Gastrocnemius medialis (tissue), 4 donors: ENCODE measurements at regions not wholly inside any gene's neighbourhood (a gene's known extent, or its start where the extent isn't known, plus 50 kb on each side); places are given as distances from the start of the nearest gene placed in this dataset.

Experiments
- ATAC-seq, 2 donors: fragments of 150-250 bp; one replicate each; pipeline ENCODE4 v1.9.1; 2016
- DNase-seq, 2 donors: peaks; one replicate each; pipeline ENCODE4 v3.0.0-alpha.2; 2019
- H3K27ac ChIP-seq, 4 donors: fragments of 200-600 bp; sonication (generic); 1 replicate in 1 of 4; 2 replicates in 3 of 4; pipeline ENCODE4 v1.5.1; 2016 to 2018; ENCODE audit warnings: mild to moderate bottlenecking in 2 of 4, moderate library complexity in 1 of 4
- H3K27me3 ChIP-seq, 3 donors: fragments of 200-600 bp; sonication (generic) in 2 of 3; 1 replicate in 1 of 3; 2 replicates in 2 of 3; pipeline versions ENCODE4 v1.5.1 to v1.6.0; 2016 to 2019; ENCODE audit warnings: mild to moderate bottlenecking in 1 of 3, moderate library complexity in 1 of 3
- H3K36me3 ChIP-seq, 2 donors: fragments of 200-600 bp; sonication (generic) in 1 of 2; one replicate each; pipeline ENCODE4 v1.5.1; 2017 to 2018
- H3K4me1 ChIP-seq, 2 donors: fragments of 200-600 bp; sonication (generic) in 1 of 2; one replicate each; pipeline ENCODE4 v1.5.1; 2016 to 2017; ENCODE audit warnings: mild to moderate bottlenecking in 2 of 2
- H3K4me3 ChIP-seq, 4 donors: fragments of 200-600 bp; sonication (generic) in 3 of 4; 1 replicate in 1 of 4; 2 replicates in 3 of 4; pipeline ENCODE4 v1.5.1; 2016 to 2019; ENCODE audit warnings: mild to moderate bottlenecking in 2 of 4
- H3K9me3 ChIP-seq, 3 donors: fragments of 200-600 bp; sonication (generic) in 2 of 3; 1 replicate in 1 of 3; 2 replicates in 2 of 3; pipeline ENCODE4 v1.5.1; 2016 to 2019
- POLR2A ChIP-seq, 2 donors: fragments of 450-650 bp; IDR thresholded peaks; one replicate each; pipeline ENCODE4 v1.6.1; 2017; ENCODE audit warnings: antibody characterized with exemption in 2 of 2, mild to moderate bottlenecking in 2 of 2, moderate library complexity in 2 of 2
- in situ Hi-C, 4 donors: fragments of 200-750 bp; cut with MboI; loops; one replicate each; pipeline versions ENCODE4 v1.15.0 to v1.8.0; 2017; ENCODE audit warnings: low sequenced_read_pairs in 4 of 4
- intact Hi-C: fragments of 100-400 bp; cut with DNase I; formaldehyde crosslinking; loops from one replicate; pipeline ENCODE4 v1.15.1; 2023; ENCODE audit warnings: low total_unique reads
- TF ChIP-seq, protein P1 (sequence below), 5 experiments: fragments of 450-650 bp in 3 of 5; fragments of 200-600 bp in 2 of 5; sonication (generic) in 2 of 5; IDR thresholded peaks in 4 of 5; conservative IDR thresholded peaks in 1 of 5; 1 replicate in 4 of 5; 2 replicates in 1 of 5; pipeline ENCODE4 v1.5.1; 2016 to 2019; ENCODE audit warnings: antibody characterized with exemption in 5 of 5, mild to moderate bottlenecking in 3 of 5, moderate library complexity in 3 of 5

DNA sequence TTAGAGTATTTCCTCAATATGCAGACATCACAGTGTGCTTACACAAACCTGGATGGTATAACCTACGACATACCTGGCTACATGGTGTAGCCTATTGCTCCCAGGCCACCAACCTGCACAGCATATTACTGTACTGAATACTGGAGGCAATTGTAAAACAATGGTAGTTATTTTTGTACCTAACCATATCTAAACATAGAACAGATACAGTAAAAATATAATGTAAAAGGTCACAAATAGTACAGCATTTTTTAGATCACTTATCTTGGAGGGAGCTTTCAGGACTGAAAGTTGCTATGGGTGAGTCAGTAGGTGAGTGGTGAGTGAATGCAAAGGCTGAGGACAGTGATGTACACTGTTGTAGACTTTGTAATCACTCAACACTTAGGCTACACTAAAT lies 492.3 kb downstream of the MRPL39 start:
- no peak for TF ChIP-seq POLR2A (IDR thresholded peaks at IDR 0.05)
- TF ChIP-seq, protein P1, sequence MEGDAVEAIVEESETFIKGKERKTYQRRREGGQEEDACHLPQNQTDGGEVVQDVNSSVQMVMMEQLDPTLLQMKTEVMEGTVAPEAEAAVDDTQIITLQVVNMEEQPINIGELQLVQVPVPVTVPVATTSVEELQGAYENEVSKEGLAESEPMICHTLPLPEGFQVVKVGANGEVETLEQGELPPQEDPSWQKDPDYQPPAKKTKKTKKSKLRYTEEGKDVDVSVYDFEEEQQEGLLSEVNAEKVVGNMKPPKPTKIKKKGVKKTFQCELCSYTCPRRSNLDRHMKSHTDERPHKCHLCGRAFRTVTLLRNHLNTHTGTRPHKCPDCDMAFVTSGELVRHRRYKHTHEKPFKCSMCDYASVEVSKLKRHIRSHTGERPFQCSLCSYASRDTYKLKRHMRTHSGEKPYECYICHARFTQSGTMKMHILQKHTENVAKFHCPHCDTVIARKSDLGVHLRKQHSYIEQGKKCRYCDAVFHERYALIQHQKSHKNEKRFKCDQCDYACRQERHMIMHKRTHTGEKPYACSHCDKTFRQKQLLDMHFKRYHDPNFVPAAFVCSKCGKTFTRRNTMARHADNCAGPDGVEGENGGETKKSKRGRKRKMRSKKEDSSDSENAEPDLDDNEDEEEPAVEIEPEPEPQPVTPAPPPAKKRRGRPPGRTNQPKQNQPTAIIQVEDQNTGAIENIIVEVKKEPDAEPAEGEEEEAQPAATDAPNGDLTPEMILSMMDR (IDR thresholded peaks at IDR 0.05 in 4 of 5, conservative IDR thresholded peaks at IDR 0.05 in 1 of 5), result no peak
- Histone ChIP-seq H3K4me1 (no peaks in the 10 kb centered on the region), H3K27ac (no peak overlapping the region), H3K36me3 (no peaks in the 10 kb centered on the region), H3K4me3 (no peak overlapping the region), H3K9me3 (no peaks in the 10 kb centered on the region), H3K27me3 (no peaks in the 10 kb centered on the region)
- in situ Hi-C loops, result no loop called here
- DNase-seq, result no peak
- ATAC-seq, result no peak
- intact Hi-C loops, result no loop called here

DNA sequence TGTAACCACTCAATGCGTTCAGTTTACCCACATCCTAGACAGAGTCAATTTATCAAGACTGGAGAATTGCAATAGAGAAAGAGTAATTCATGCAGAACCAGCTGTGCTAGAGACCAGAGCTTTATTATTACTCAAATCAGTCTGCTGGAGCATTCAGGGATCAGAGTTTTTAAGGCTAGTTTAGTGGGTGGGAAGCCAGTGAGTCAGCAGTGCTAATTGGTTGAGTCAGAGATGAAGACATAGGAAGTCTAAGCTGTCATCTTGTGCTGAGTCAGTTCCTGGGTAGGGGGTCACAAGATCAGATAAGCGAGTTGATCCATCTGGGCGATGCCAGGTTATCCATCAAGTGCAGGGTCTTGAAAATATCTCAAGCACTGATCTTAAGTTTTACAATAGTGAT lies 499.6 kb downstream of the MRPL39 start:
- no peaks in the 10 kb centered on the region for H3K9me3 ChIP-seq
- intact Hi-C loops, result no loop called here
- ATAC-seq (no peak), DNase-seq (no peak)
- no peaks in the 10 kb centered on the region for H3K36me3 ChIP-seq
- TF ChIP-seq, protein P1 (IDR thresholded peaks at IDR 0.05 in 4 of 5, conservative IDR thresholded peaks at IDR 0.05 in 1 of 5), result no peak
- TF ChIP-seq POLR2A (IDR thresholded peaks at IDR 0.05), result no peak
- H3K27ac ChIP-seq, result no peak overlapping the region
- no peak overlapping the region for H3K4me3 ChIP-seq
- H3K27me3 ChIP-seq, result no peaks in the 10 kb centered on the region
- H3K4me1 ChIP-seq, result no peaks in the 10 kb centered on the region
- in situ Hi-C loops, result no loop called here

DNA sequence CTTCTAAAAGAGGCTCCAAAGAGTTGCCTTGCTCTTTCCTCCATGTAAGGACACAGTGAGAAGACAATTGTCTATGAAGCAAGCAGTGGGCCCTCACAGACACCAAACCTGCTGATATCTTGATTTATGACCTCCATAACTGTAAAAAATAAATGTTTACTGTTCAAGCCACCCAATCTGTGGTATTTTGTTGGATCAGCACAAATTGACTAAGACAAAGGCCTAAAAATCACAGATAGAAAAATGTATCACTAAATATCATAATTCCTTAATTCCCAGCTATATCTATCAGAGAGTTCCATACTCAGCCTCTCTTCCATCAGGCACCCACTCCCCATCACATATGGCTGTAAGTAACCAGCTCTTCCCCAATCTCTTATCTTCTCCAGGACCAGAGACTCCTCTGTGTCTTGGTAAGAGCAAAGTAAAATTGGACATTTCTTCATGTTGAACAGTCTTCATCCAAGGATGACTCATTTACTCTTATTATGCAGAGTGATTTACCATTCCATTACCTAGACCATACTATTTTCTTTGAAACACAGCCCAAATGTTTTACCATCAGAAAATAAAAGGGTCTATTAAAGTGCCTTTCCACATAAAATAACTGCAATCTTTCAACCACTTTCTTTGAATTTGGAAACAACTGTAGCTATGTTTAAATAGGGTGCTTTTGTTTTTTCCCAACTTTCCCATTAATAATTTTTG lies 503.6 kb downstream of the MRPL39 start:
- DNase-seq (no peak), ATAC-seq (no peak)
- Histone ChIP-seq H3K9me3 (no peaks in the 10 kb centered on the region), H3K36me3 (no peaks in the 10 kb centered on the region), H3K27me3 (no peaks in the 10 kb centered on the region), H3K4me1 (no peaks in the 10 kb centered on the region), H3K27ac (no peak overlapping the region), H3K4me3 (no peak overlapping the region)
- no peak for TF ChIP-seq POLR2A (IDR thresholded peaks at IDR 0.05)
- TF ChIP-seq, protein P1 (IDR thresholded peaks at IDR 0.05 in 4 of 5, conservative IDR thresholded peaks at IDR 0.05 in 1 of 5), result no peak
- in situ Hi-C loops, result no loop called here
- intact Hi-C loops, result no loop called here

DNA sequence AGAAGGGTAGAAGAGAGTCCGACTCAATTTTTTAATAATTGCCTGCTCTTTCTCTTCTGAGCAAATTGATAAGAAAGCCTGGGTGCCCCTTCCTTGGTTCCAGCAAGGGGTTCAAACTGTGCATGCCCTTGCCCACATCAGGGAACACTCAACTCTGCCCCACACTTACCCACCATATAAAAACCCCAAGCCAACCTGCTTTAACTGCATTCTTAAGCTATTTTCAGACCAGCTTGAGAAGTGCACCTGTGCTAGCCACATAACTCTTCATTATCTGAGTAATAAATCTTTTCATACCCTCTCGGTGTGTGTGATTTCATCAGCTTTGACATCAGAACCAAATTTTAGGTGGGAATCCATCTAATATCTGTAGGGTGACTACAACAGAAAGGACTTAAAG lies 509.6 kb downstream of the MRPL39 start:
- in situ Hi-C loops, result no loop called here
- no peak overlapping the region for H3K27ac ChIP-seq

More for the DNA sequence above, 509.6 kb downstream of the MRPL39 start:
- H3K36me3 ChIP-seq, result no peaks in the 10 kb centered on the region
- intact Hi-C loops, result no loop called here
- DNase-seq, result no peak
- no peaks in the 10 kb centered on the region for H3K4me1 ChIP-seq
- no peaks in the 10 kb centered on the region for H3K9me3 ChIP-seq
- TF ChIP-seq POLR2A (IDR thresholded peaks at IDR 0.05), result no peak
- TF ChIP-seq, protein P1 (IDR thresholded peaks at IDR 0.05 in 4 of 5, conservative IDR thresholded peaks at IDR 0.05 in 1 of 5), result no peak
- ATAC-seq, result no peak
- H3K27me3 ChIP-seq, result no peaks in the 10 kb centered on the region
- H3K4me3 ChIP-seq, result no peak overlapping the region
